SU-DHL-6 (cell line): ENCODE measurements at regions not wholly inside any gene's neighbourhood (a gene's known extent, or its start where the extent isn't known, plus 50 kb on each side); places are given as distances from the start of the nearest gene placed in this dataset.

Source experiments
- H2AFZ ChIP-seq: fragments of 200-600 bp; sonication (generic); 2 replicates; pipeline ENCODE4 v1.6.1; 2014; ENCODE audit warnings: low read depth, mild to moderate bottlenecking, moderate library complexity, mixed read lengths, antibody characterized with exemption, low read length; ENCODE audit not compliant: severe bottlenecking
- H3F3A ChIP-seq: fragments of 200-600 bp; shearing (Covaris generic); 2 replicates; pipeline ENCODE4 v1.6.0; 2016; ENCODE audit warnings: antibody characterized with exemption, mild to moderate bottlenecking; ENCODE audit not compliant: insufficient read depth
- H3K27ac ChIP-seq: fragments of 200-600 bp; sonication (generic); 2 replicates; pipeline ENCODE4 v1.5.1; 2016; ENCODE audit warnings: low read depth, mild to moderate bottlenecking, low read length, moderate library complexity, mixed read lengths
- H3K27me3 ChIP-seq: fragments of 200-600 bp; sonication (generic), shearing (Covaris generic); 2 replicates; pipeline ENCODE4 v1.6.0; 2014; ENCODE audit warnings: mild to moderate bottlenecking, low read length
- H3K36me3 ChIP-seq: fragments of 200-600 bp; sonication (generic); 2 replicates; pipeline ENCODE4 v1.6.1; 2014; ENCODE audit warnings: mild to moderate bottlenecking, low read length, mixed read lengths
- H3K4me2 ChIP-seq: fragments of 300-600, 200-600 bp; shearing (Covaris generic), sonication (generic); 2 replicates; pipeline ENCODE4 v1.6.0; 2014; ENCODE audit warnings: low read length, low read depth, mild to moderate bottlenecking; ENCODE audit not compliant: poor library complexity, severe bottlenecking
- H3K4me3 ChIP-seq: fragments of 200-600 bp; sonication (generic); 2 replicates; pipeline ENCODE4 v1.5.1; 2014; ENCODE audit warnings: antibody characterized with exemption, low read length, mild to moderate bottlenecking, mixed read lengths; ENCODE audit not compliant: insufficient read depth, poor library complexity, severe bottlenecking
- H3K79me2 ChIP-seq: fragments of 200-600 bp; sonication (generic); 2 replicates; pipeline ENCODE4 v1.6.1; 2014; ENCODE audit warnings: mild to moderate bottlenecking, low read length, moderate library complexity; ENCODE audit not compliant: insufficient read depth
- H3K9ac ChIP-seq: fragments of 200-600 bp; sonication (generic); 2 replicates; pipeline ENCODE4 v1.7.0; 2014; ENCODE audit warnings: mild to moderate bottlenecking, low read length
- H3K9me2 ChIP-seq: fragments of 200-600 bp; sonication (generic); replicated peaks from 2 replicates; pipeline ENCODE4 v1.6.1; 2014; ENCODE audit warnings: low read length; ENCODE audit not compliant: insufficient read depth
- H3K9me3 ChIP-seq: fragments of 200-600 bp; sonication (generic); 2 replicates; pipeline ENCODE4 v1.6.1; 2014; ENCODE audit warnings: low read length, mixed read lengths; ENCODE audit not compliant: insufficient read depth
- H4K20me1 ChIP-seq: fragments of 200-600 bp; sonication (generic); 2 replicates; pipeline ENCODE4 v1.6.1; 2014; ENCODE audit warnings: low read depth, mild to moderate bottlenecking, antibody characterized with exemption, low read length, moderate library complexity, mixed read lengths
- CTCF ChIP-seq: fragments of 200-600 bp; sonication (generic); IDR thresholded peaks from one replicate; pipeline ENCODE4 v1.5.1; 2017; ENCODE audit warnings: antibody characterized with exemption, mild to moderate bottlenecking, low read length, moderate library complexity; ENCODE audit not compliant: insufficient read depth, poor library complexity, severe bottlenecking
- EZH2phosphoT487 ChIP-seq: fragments of 200-600 bp; sonication (generic), shearing (Covaris generic); conservative IDR thresholded peaks from 2 replicates; pipeline ENCODE4 v1.6.1; 2018; ENCODE audit warnings: mild to moderate bottlenecking, antibody characterized with exemption, low read length, moderate library complexity, mixed read lengths

- Histone ChIP-seq H3K4me3 (no peak overlapping the region), H3K36me3 (no peaks in the 10 kb centered on the region), H3K4me2 (no peak overlapping the region), H3K9me3 (no peaks in the 10 kb centered on the region), H2AFZ (no peak overlapping the region), H3K79me2 (no peaks in the 10 kb centered on the region), H3K9ac (no peak overlapping the region), H3K9me2 (no peaks in the 10 kb centered on the region), H3F3A (no peaks in the 10 kb centered on the region), H3K27me3 (no peaks in the 10 kb centered on the region), H3K27ac (no peak overlapping the region), H4K20me1 (no peaks in the 10 kb centered on the region)
- no peak for TF ChIP-seq EZH2phosphoT487
- TF ChIP-seq CTCF, result no peak
Observed at GRCh38 chr9:129394886-129395279, 216.8 kb upstream of the IER5L start.

DNA sequence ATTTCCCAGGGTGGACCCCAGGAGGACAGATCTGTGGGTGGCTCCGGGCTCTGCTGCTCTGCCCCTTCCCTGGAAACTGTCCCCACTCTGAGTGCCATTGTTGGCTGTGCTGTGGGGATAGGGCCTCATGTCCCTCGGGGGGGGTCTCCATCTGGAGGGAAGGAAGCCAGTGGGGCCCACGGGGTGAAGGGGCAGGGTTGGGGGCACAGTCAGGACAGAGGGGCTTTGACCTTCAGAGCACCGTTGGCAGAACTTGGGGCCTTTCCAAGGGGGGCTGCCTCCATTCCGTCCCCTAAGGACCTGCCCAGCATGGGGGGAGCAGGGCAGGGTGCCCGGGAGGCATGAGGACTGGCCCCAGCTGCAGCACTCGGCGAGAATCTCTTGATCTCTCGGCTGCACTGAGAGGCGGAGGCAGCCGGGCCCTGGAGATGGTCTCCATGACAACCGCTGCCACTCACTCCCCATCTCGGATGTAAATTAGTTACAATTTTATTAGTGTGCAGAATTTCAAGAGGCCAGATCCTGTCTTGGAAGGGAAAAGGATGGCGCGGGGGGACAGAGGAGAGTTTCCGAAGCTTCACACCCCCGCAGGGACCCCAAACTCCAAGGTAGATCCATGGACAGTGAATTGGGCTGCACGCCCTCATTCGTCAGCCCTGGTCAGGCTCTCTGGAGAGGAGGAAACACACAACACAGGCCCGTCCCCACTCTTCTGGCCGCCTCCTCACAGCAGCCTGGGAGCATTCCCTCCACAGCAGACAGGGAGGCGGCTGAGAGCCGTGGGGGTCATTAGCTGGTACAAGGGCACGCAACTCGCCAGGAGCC, 216.2 kb upstream of the IER5L start:
- Histone ChIP-seq H3K9me3 (no peaks in the 10 kb centered on the region), H3K36me3 (no peaks in the 10 kb centered on the region), H3K27me3 (no peaks in the 10 kb centered on the region), H3K4me3 (no peak overlapping the region), H3K9me2 (no peaks in the 10 kb centered on the region), H3K9ac (no peak overlapping the region), H2AFZ (no peak overlapping the region), H4K20me1 (no peaks in the 10 kb centered on the region), H3F3A (no peaks in the 10 kb centered on the region), H3K27ac (no peak overlapping the region), H3K79me2 (no peaks in the 10 kb centered on the region), H3K4me2 (no peak overlapping the region)
- no peak for TF ChIP-seq EZH2phosphoT487
- no peak for TF ChIP-seq CTCF

- H3K36me3 ChIP-seq, result no peaks in the 10 kb centered on the region
- no peaks in the 10 kb centered on the region for H3K79me2 ChIP-seq
- no peak for TF ChIP-seq CTCF
- TF ChIP-seq EZH2phosphoT487, result no peak
- no peak overlapping the region for H3K9ac ChIP-seq
- no peak overlapping the region for H3K4me3 ChIP-seq
- H3K9me2 ChIP-seq, result no peaks in the 10 kb centered on the region
- no peaks in the 10 kb centered on the region for H3F3A ChIP-seq
- H4K20me1 ChIP-seq, result no peaks in the 10 kb centered on the region
- no peak overlapping the region for H3K4me2 ChIP-seq
- no peak overlapping the region for H2AFZ ChIP-seq
- H3K27me3 ChIP-seq, result no peaks in the 10 kb centered on the region
- H3K9me3 ChIP-seq, result no peaks in the 10 kb centered on the region
- no peak overlapping the region for H3K27ac ChIP-seq
Observed at GRCh38 chr9:129393064-129393463, 215.0 kb upstream of the IER5L start.
